Psoas muscle (tissue), 7 donors: ENCODE measurements at regions not wholly inside any gene's neighbourhood (a gene's known extent, or its start where the extent isn't known, plus 50 kb on each side); places are given as distances from the start of the nearest gene placed in this dataset.

Source experiments
- ATAC-seq, 4 donors: fragments of 200-7000 bp; cut with Tn5 transposase; one replicate each; pipeline ENCODE4 v1.9.1; 2020; ENCODE audit warnings: moderate library complexity in 3 of 4, mild to moderate bottlenecking in 2 of 4
- DNase-seq, 2 donors: peaks; one replicate each; pipeline ENCODE4 v3.0.0-alpha.2; 2020
- H3K27ac ChIP-seq: fragments of 200-600 bp; one replicate; pipeline ENCODE4 v1.8.0; 2022
- H3K27me3 ChIP-seq, 3 donors: fragments of 200-600 bp in 1 of 3; one replicate each; pipeline versions ENCODE4 v1.6.1 to v1.8.0; 2013 to 2022; ENCODE audit warnings: low read length in 2 of 3, mild to moderate bottlenecking in 2 of 3, moderate library complexity in 1 of 3; ENCODE audit not compliant: insufficient read depth in 3 of 3
- H3K36me3 ChIP-seq, 2 donors: fragments of 200-600 bp in 1 of 2; one replicate each; pipeline versions ENCODE4 v1.6.1 to v1.8.0; 2013 to 2022; ENCODE audit warnings: low read depth in 1 of 2, mild to moderate bottlenecking in 1 of 2, moderate library complexity in 1 of 2; ENCODE audit not compliant: insufficient read depth in 1 of 2
- H3K4me1 ChIP-seq: fragments of 200-600 bp; one replicate; pipeline ENCODE4 v1.8.0; 2022
- H3K4me3 ChIP-seq: fragments of 200-600 bp; one replicate; pipeline ENCODE4 v1.8.0; 2022; ENCODE audit warnings: mild to moderate bottlenecking
- H3K9me3 ChIP-seq: fragments of 200-600 bp; one replicate; pipeline ENCODE4 v1.8.0; 2022
- CTCF ChIP-seq: fragments of 200-600 bp; IDR thresholded peaks from one replicate; pipeline ENCODE4 v1.8.0; 2022; ENCODE audit warnings: antibody characterized with exemption
- WGBS, 3 donors: extraction: QIAGEN DNeasy Blood & Tissue Kit; methylation state at CpG; one replicate each; pipeline versions ENCODE4 v1.1.6 to v1.1.7; 2013; 5-methylcytosine and 5-hydroxymethylcytosine counted together
- intact Hi-C, 2 donors: fragments of 100-400 bp; cut with DNase I; formaldehyde crosslinking; loops; one replicate each; pipeline versions ENCODE4 v1.11.0 to v1.14.2; 2022
- donor health status: healthy with polysubstance abuse.
- donor health status: DM: no; HTN: no; CAD: no; lungs with moderate emphysema.
- donor health status: Bipolar disorder and iron deficiency.
- donor health status: healthy.
- donor health status: DM: yes; HTN: yes; CAD: no.
- donor health status: DM: no; HTN: no; CAD: no.
- donor health status: DM: yes; HTN: yes; CAD: no.

GRCh38 chr21:17071093-17071492 is 441.8 kb upstream of the CXADR start:
- WGBS, 3 donors, result 85 to 90% (median 89%) methylated on average over 3 of the region's 3 CpGs
- no peak overlapping the region for H3K27ac ChIP-seq
- H3K36me3 ChIP-seq, result no peaks in the 10 kb centered on the region
- no peaks in the 10 kb centered on the region for H3K4me1 ChIP-seq
- H3K9me3 ChIP-seq, result no peaks in the 10 kb centered on the region
- no peak for TF ChIP-seq CTCF
- ATAC-seq (no peak), DNase-seq (no peak)
- no peaks in the 10 kb centered on the region for H3K27me3 ChIP-seq
- H3K4me3 ChIP-seq, result no peak overlapping the region
- intact Hi-C loops, result no loop called here

DNA sequence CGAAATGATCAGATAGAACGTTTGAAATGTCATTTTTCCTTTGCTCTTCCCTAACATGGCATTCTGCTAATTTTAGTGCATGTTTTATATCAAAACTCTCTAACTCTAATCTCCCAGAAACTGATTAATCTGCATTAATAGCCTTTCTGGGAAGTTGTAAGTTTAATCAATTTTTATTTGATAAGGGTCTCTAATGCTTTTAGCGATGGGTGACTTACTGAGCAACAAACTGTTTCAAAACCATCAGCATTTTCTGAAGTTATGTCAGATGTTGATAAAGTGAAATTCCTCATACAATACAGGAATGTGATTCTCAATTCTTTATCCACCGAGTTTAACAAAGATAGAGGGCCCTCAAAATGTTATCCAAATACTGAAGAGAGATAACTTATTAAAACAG is 431.6 kb upstream of the CXADR start:
- DNase-seq (no peak), ATAC-seq (no peak)
- intact Hi-C loops, result no loop called here
- Histone ChIP-seq H3K27me3 (no peaks in the 10 kb centered on the region), H3K36me3 (no peaks in the 10 kb centered on the region), H3K4me1 (no peaks in the 10 kb centered on the region), H3K9me3 (no peaks in the 10 kb centered on the region), H3K27ac (no peak overlapping the region), H3K4me3 (no peak overlapping the region)
- 76 to 86% (median 81%) methylated on average over 4 of the region's 4 CpGs for WGBS, 3 donors
- no peak for TF ChIP-seq CTCF

DNA sequence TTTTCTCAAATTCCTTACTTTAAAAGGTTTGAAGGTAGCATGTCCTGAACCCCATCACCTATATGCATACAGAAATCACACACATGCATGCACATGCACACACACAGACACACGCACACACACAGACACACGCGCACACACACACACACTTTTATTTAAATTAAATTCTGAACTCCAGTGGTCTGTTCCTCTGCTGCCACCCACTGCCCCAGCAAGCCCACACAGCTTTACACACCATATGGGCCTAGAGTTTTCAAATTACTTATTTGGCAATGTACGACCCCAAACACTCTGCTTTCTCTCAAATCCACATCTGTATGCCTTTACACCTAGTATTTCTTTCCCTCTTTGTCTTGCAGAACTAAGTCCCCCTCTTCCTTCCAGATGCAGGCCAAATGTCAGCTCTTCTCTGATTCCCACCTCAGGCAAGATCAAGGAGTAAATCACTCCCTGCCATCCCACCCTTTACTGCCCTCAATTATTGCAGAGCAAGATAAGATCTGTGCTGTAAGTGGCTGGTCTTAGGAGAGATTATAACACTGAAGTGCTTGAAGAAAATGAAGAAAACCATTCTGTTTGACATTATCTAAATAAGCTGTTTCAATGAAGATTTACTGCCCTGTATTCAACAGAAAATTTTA is 429.9 kb upstream of the CXADR start:
- DNase-seq (no peak), ATAC-seq (no peak)
- no peaks in the 10 kb centered on the region for H3K4me1 ChIP-seq
- no peak for TF ChIP-seq CTCF
- WGBS, 3 donors, result 44 to 78% (median 71%) methylated on average over 4 of the region's 4 CpGs
- no peaks in the 10 kb centered on the region for H3K9me3 ChIP-seq
- intact Hi-C loops, result no loop called here
- H3K27ac ChIP-seq, result no peak overlapping the region
- no peak overlapping the region for H3K4me3 ChIP-seq
- H3K27me3 ChIP-seq, result no peaks in the 10 kb centered on the region
- H3K36me3 ChIP-seq, result no peaks in the 10 kb centered on the region

DNA sequence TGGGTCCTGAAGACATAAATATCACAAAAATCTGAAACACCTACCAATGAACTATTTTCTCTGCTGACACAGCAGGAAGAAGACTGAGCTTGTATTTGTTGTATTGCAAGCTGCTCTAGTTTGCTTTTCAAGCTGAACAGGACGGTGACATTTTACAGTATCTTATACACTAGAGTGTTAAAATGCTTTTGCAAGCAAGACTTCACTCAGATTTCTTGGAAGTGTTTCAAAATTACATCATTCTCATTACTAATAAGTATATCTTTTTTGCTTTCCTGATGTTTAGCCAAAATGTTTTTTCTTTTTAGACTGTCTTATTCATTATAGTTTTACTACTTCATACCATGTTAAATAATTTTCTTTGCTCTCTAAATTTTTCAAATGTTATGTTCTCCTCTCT is 427.1 kb upstream of the CXADR start:
- no peaks in the 10 kb centered on the region for H3K36me3 ChIP-seq
- 7 to 19% (median 18%) methylated on average over 1 of the region's 1 CpG for WGBS, 3 donors
- H3K4me1 ChIP-seq, result no peaks in the 10 kb centered on the region
- ATAC-seq (no peak), DNase-seq (no peak)
- TF ChIP-seq CTCF, result no peak
- intact Hi-C loops, result no loop called here
- no peak overlapping the region for H3K4me3 ChIP-seq
- H3K27me3 ChIP-seq, result no peaks in the 10 kb centered on the region
- no peaks in the 10 kb centered on the region for H3K9me3 ChIP-seq
- H3K27ac ChIP-seq, result no peak overlapping the region

- DNase-seq (no peak), ATAC-seq (no peak)
- no peaks in the 10 kb centered on the region for H3K4me1 ChIP-seq
- intact Hi-C loops, result no loop called here
- no peak overlapping the region for H3K4me3 ChIP-seq
- TF ChIP-seq CTCF, result no peak
- H3K9me3 ChIP-seq, result no peaks in the 10 kb centered on the region
- no peaks in the 10 kb centered on the region for H3K27me3 ChIP-seq
- H3K36me3 ChIP-seq, result no peaks in the 10 kb centered on the region
- no peak overlapping the region for H3K27ac ChIP-seq
- 92 to 97% (median 92%) methylated on average over 4 of the region's 4 CpGs for WGBS, 3 donors
Measured at GRCh38 chr21:17088500-17088899, 424.3 kb upstream of the CXADR start.
